IMR-90 (cell line): ENCODE measurements at regions not wholly inside any gene's neighbourhood (a gene's known extent, or its start where the extent isn't known, plus 50 kb on each side); places are given as distances from the start of the nearest gene placed in this dataset.

Source experiments
- ATAC-seq: fragments of 200-7000 bp; cut with Tn5 transposase; 2 replicates; pipeline ENCODE4 v1.9.1; 2020; ENCODE audit warnings: low read depth, mild to moderate bottlenecking, moderate library complexity
- BruUV-seq: library from RNA; stranded (reverse); fragments of 400-500 nt; replicated peaks from 2 replicates; lab custom pipeline; 2021; lab: Mats Ljungman, UMichigan
- CTCF ChIA-PET: fragments of 300-600 bp; formaldehyde crosslinking; extraction: SDS; loops from one replicate; lab custom pipeline; 2021; ENCODE audit warnings: antibody characterized with exemption; lab: Yijun Ruan, JAX
- POLR2A ChIA-PET: fragments of 300-600 bp; sonication (Branson Sonifier 250); formaldehyde crosslinking; loops from one replicate; lab custom pipeline; 2022; ENCODE audit warnings: antibody characterized with exemption; ENCODE audit not compliant: unreplicated experiment; lab: Charles Lee
- DNase-seq: peaks from one replicate; pipeline ENCODE4 v3.0.0; 2013
- H2AFZ ChIP-seq: replicated peaks from 2 replicates; pipeline ENCODE3; 2013; ENCODE audit warnings: low read length, mild to moderate bottlenecking; ENCODE audit not compliant: poor library complexity
- H2AK5ac ChIP-seq: 2 replicates; pipeline ENCODE4 v1.6.1; 2013; ENCODE audit warnings: low read depth, low read length, inconsistent platforms
- H2AK9ac ChIP-seq: replicated peaks from 2 replicates; pipeline ENCODE3; 2013; ENCODE audit warnings: mild to moderate bottlenecking, low read depth, low read length, moderate library complexity; ENCODE audit not compliant: poor library complexity
- H2BK120ac ChIP-seq: 2 replicates; pipeline ENCODE4 v1.6.1; 2013; ENCODE audit warnings: low read depth, low read length, inconsistent platforms
- H2BK15ac ChIP-seq: 3 replicates; pipeline ENCODE4 v1.6.1; 2013; ENCODE audit warnings: low read depth, low read length, inconsistent platforms
- H2BK20ac ChIP-seq: 2 replicates; pipeline ENCODE4 v1.6.1; 2013; ENCODE audit warnings: low read depth, mild to moderate bottlenecking, inconsistent platforms, low read length, moderate library complexity
- H2BK5ac ChIP-seq: 2 replicates; pipeline ENCODE4 v1.6.1; 2013; ENCODE audit warnings: mild to moderate bottlenecking, low read depth, low read length, inconsistent platforms; ENCODE audit not compliant: poor library complexity, severe bottlenecking
- H3K14ac ChIP-seq: replicated peaks from 2 replicates; pipeline ENCODE4 v1.6.1; 2013; ENCODE audit warnings: low read depth, low read length, inconsistent platforms
- H3K18ac ChIP-seq: 2 replicates; pipeline ENCODE4 v1.6.1; 2013; ENCODE audit warnings: low read depth, low read length, control low read depth
- H3K23ac ChIP-seq: 2 replicates; pipeline ENCODE4 v1.6.1; 2013; ENCODE audit warnings: low read depth, low read length, inconsistent platforms
- H3K27ac ChIP-seq: 2 replicates; pipeline ENCODE4 v1.5.1; 2013; ENCODE audit warnings: mild to moderate bottlenecking, control low read depth, low read length; ENCODE audit not compliant: insufficient read depth
- H3K27me3 ChIP-seq: 2 replicates; pipeline ENCODE4 v1.6.1; 2013; ENCODE audit warnings: low read length; ENCODE audit not compliant: control insufficient read depth, insufficient read depth
- H3K36me3 ChIP-seq: 2 replicates; pipeline ENCODE4 v1.6.1; 2013; ENCODE audit warnings: low read length, mixed read lengths; ENCODE audit not compliant: control insufficient read depth, insufficient read depth
- H3K4ac ChIP-seq: 2 replicates; pipeline ENCODE4 v1.6.1; 2013; ENCODE audit warnings: low read depth, low read length, inconsistent platforms
- H3K4me1 ChIP-seq: 2 replicates; pipeline ENCODE4 v1.6.1; 2013; ENCODE audit warnings: low read length, mixed read lengths; ENCODE audit not compliant: control insufficient read depth, insufficient read depth
- H3K4me2 ChIP-seq: 2 replicates; pipeline ENCODE4 v1.6.1; 2013; ENCODE audit warnings: low read depth, mild to moderate bottlenecking, control low read depth, low read length, moderate library complexity
- H3K4me3 ChIP-seq: 2 replicates; pipeline ENCODE4 v1.5.1; 2013; ENCODE audit warnings: low read depth, mild to moderate bottlenecking, control low read depth, low read length, moderate library complexity; ENCODE audit not compliant: insufficient read depth
- H3K56ac ChIP-seq: 2 replicates; pipeline ENCODE4 v1.6.1; 2013; ENCODE audit warnings: low read length, inconsistent platforms; ENCODE audit not compliant: insufficient read depth; ENCODE audit errors: extremely low read depth
- H3K79me1 ChIP-seq, 2 experiments: 2 replicates each; pipeline ENCODE4 v1.6.1; 2013; ENCODE audit warnings: low read length in 2 of 2, inconsistent platforms in 1 of 2, low read depth in 1 of 2
- H3K9ac ChIP-seq: 2 replicates; pipeline ENCODE4 v1.6.1; 2013; ENCODE audit warnings: low read depth, low read length, control low read depth
- H3K9me1 ChIP-seq: 2 replicates; pipeline ENCODE4 v1.6.1; 2013; ENCODE audit warnings: low read length, inconsistent platforms; ENCODE audit not compliant: insufficient read depth
- H3K9me3 ChIP-seq: 2 replicates; pipeline ENCODE4 v1.6.1; 2013; ENCODE audit warnings: low read length; ENCODE audit not compliant: control insufficient read depth, insufficient read depth
- H4K20me1 ChIP-seq: 2 replicates; pipeline ENCODE4 v1.6.1; 2013; ENCODE audit warnings: low read length, inconsistent platforms; ENCODE audit not compliant: insufficient read depth
- H4K5ac ChIP-seq: 2 replicates; pipeline ENCODE4 v1.6.1; 2013; ENCODE audit warnings: mild to moderate bottlenecking, low read depth, low read length, control low read depth
- H4K8ac ChIP-seq, 2 experiments: 2 replicates each; pipeline ENCODE4 v1.6.1; 2013; ENCODE audit warnings: low read depth in 2 of 2, low read length in 2 of 2, control low read depth in 1 of 2, inconsistent platforms in 1 of 2
- H4K91ac ChIP-seq: 2 replicates; pipeline ENCODE4 v1.6.1; 2013; ENCODE audit warnings: low read depth, low read length, inconsistent platforms; ENCODE audit not compliant: insufficient read depth
- BHLHE40 ChIP-seq: fragments of 150-350 bp; IDR thresholded peaks from 2 replicates; pipeline ENCODE4 v1.6.1; 2016; ENCODE audit warnings: mild to moderate bottlenecking, low read depth, low read length
- CEBPB ChIP-seq: IDR thresholded peaks from 2 replicates; pipeline ENCODE4 v1.6.1; 2012; ENCODE audit warnings: low read depth, low read length, improper control_type of control experiment
- CHD1 ChIP-seq: IDR thresholded peaks from 2 replicates; pipeline ENCODE4 v1.6.1; 2012; ENCODE audit warnings: low read depth, low read length, improper control_type of control experiment
- FOS ChIP-seq: fragments of 150-350 bp; IDR thresholded peaks from 2 replicates; pipeline ENCODE4 v1.6.1; 2016; ENCODE audit warnings: low read depth, low read length
- MAFK ChIP-seq: IDR thresholded peaks from 2 replicates; pipeline ENCODE4 v1.6.1; 2012; ENCODE audit warnings: low read depth, low read length, improper control_type of control experiment
- MAZ ChIP-seq: IDR thresholded peaks from 2 replicates; pipeline ENCODE4 v1.6.1; 2012; ENCODE audit warnings: low read depth, mild to moderate bottlenecking, low read length, improper control_type of control experiment, moderate library complexity, borderline replicate concordance
- MXI1 ChIP-seq: IDR thresholded peaks from 2 replicates; pipeline ENCODE4 v1.6.1; 2012; ENCODE audit warnings: low read depth, mild to moderate bottlenecking, low read length, moderate library complexity, borderline replicate concordance
- NFE2L2 ChIP-seq: fragments of 150-350 bp; IDR thresholded peaks from 2 replicates; pipeline ENCODE4 v1.6.1; 2016; ENCODE audit warnings: low read depth, mild to moderate bottlenecking, low read length
- POLR2A ChIP-seq: IDR thresholded peaks from 2 replicates; pipeline ENCODE4 v1.6.1; 2012; ENCODE audit warnings: mild to moderate bottlenecking, low read depth, low read length
- RAD21 ChIP-seq: IDR thresholded peaks from 2 replicates; pipeline ENCODE4 v1.6.1; 2012; ENCODE audit warnings: low read length, improper control_type of control experiment
- RCOR1 ChIP-seq: IDR thresholded peaks from 2 replicates; pipeline ENCODE4 v1.6.1; 2012; ENCODE audit warnings: mild to moderate bottlenecking, low read length, improper control_type of control experiment; ENCODE audit not compliant: insufficient replicate concordance
- RFX5 ChIP-seq: IDR thresholded peaks from 2 replicates; pipeline ENCODE4 v1.8.0; 2012; ENCODE audit warnings: low read depth, mild to moderate bottlenecking, low read length, moderate library complexity
- SMC3 ChIP-seq: fragments of 150-350 bp; IDR thresholded peaks from 2 replicates; pipeline ENCODE4 v1.6.1; 2016; ENCODE audit warnings: low read depth, mild to moderate bottlenecking, antibody characterized with exemption, low read length, moderate library complexity
- WGBS, 2 experiments: methylation state at CpG; one replicate each; pipeline versions ENCODE4 v1.1.5 to v1.1.7; 2013; ENCODE audit warnings: missing lambda C conversion rate in 2 of 2; ENCODE audit not compliant: insufficient read length in 1 of 2; ENCODE audit errors: extremely low coverage in 2 of 2; 5-methylcytosine and 5-hydroxymethylcytosine counted together
- dilution Hi-C: fragments of 300-500 bp; cut with HindIII; formaldehyde crosslinking; loops from one replicate; pipeline ENCODE4 v1.14.3; 2018; ENCODE audit warnings: low sequenced_read_pairs; ENCODE audit not compliant: unreplicated experiment
- in situ Hi-C: fragments of 300-500 bp; cut with MboI; formaldehyde crosslinking; loops from 3 replicates; pipeline ENCODE4 v1.14.3; 2019; ENCODE audit warnings: low sequenced_read_pairs, inconsistent platforms, mixed read lengths
- intact Hi-C: fragments of 100-400 bp; cut with micrococcal nuclease; formaldehyde crosslinking; loops from 2 replicates; pipeline ENCODE4 v1.10.0; 2022
- TF ChIP-seq, protein P1 (sequence below): fragments of 150-350 bp; IDR thresholded peaks from 2 replicates; pipeline ENCODE4 v1.6.1; 2016; ENCODE audit warnings: low read depth, mild to moderate bottlenecking, low read length, moderate library complexity, borderline replicate concordance
- TF ChIP-seq, protein P2 (sequence below): fragments of 150-350 bp; IDR thresholded peaks from 2 replicates; pipeline ENCODE4 v1.6.1; 2017; ENCODE audit warnings: mild to moderate bottlenecking, antibody characterized with exemption, low read length, low read depth
- TF ChIP-seq, protein P3 (sequence below): conservative IDR thresholded peaks from 2 replicates; pipeline ENCODE4 v1.5.1; 2012; ENCODE audit warnings: mild to moderate bottlenecking, low read depth, low read length, improper control_type of control experiment

DNA sequence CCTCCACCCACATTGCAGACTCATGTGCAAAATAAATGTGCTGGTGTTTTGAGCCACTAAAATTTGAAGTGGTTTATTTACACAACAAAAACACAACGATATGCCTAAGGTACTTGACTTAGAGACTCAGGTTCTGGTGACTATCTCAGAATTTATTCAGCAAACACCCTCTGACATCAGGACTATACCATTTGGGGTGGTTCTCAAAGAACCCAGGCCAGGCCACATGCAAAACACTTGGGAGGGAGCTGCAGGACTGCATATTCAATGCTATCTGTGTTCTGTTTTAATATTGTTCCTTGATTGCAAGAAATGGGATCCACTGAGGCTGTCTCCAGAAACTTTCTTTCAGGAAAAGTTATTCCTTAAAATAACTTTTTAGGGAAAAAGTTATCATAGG is 91.6 kb downstream of the LINC00237 start:
- Histone ChIP-seq H3K14ac (no peak overlapping the region), H3K36me3 (no peaks in the 10 kb centered on the region), H3K9me3 (no peaks in the 10 kb centered on the region), H3K23ac (no peak overlapping the region), H3K4me3 (no peak overlapping the region), H2BK15ac (no peak overlapping the region), H4K8ac (no peak overlapping the region), H3K9ac (no peak overlapping the region), H3K79me1 (no peaks in the 10 kb centered on the region), H4K20me1 (no peaks in the 10 kb centered on the region), H2AK5ac (no peak overlapping the region), H2AK9ac (no peak overlapping the region), H3K4ac (no peak overlapping the region), H4K91ac (no peak overlapping the region), H3K4me2 (no peak overlapping the region), H3K27ac (no peak overlapping the region), H2BK120ac (no peak overlapping the region), H3K18ac (no peak overlapping the region), H2AFZ (no peak overlapping the region), H2BK5ac (no peak overlapping the region), H4K5ac (no peak overlapping the region), H3K27me3 (no peaks in the 10 kb centered on the region), H3K9me1 (no peaks in the 10 kb centered on the region), H3K56ac (no peak overlapping the region), H2BK20ac (no peak overlapping the region), H3K4me1 (no peaks in the 10 kb centered on the region)
- in situ Hi-C loops, result no loop called here
- POLR2A ChIA-PET, result no interaction called here
- ATAC-seq, result no peak
- CTCF ChIA-PET, result interaction anchor here (0.7 kb wide), 1 partner anchor 44 kb away, joined by 3 read pairs; no protein-coding TSS in a partner anchor
- WGBS, 2 experiments, result no CpG with 5 or more reads among the region's 1 CpG
- dilution Hi-C loops, result no loop called here
- no peak for DNase-seq
- intact Hi-C loops, result no loop called here
- no peak for TF ChIP-seq CEBPB
- TF ChIP-seq RAD21, result no peak
- no peak for TF ChIP-seq POLR2A
- TF ChIP-seq MAZ, result no peak
- no peak for TF ChIP-seq RFX5
- TF ChIP-seq, protein P1, sequence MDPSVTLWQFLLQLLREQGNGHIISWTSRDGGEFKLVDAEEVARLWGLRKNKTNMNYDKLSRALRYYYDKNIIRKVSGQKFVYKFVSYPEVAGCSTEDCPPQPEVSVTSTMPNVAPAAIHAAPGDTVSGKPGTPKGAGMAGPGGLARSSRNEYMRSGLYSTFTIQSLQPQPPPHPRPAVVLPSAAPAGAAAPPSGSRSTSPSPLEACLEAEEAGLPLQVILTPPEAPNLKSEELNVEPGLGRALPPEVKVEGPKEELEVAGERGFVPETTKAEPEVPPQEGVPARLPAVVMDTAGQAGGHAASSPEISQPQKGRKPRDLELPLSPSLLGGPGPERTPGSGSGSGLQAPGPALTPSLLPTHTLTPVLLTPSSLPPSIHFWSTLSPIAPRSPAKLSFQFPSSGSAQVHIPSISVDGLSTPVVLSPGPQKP, result no peak
- TF ChIP-seq MXI1, result no peak
- TF ChIP-seq MAFK, result no peak
- TF ChIP-seq, protein P2, sequence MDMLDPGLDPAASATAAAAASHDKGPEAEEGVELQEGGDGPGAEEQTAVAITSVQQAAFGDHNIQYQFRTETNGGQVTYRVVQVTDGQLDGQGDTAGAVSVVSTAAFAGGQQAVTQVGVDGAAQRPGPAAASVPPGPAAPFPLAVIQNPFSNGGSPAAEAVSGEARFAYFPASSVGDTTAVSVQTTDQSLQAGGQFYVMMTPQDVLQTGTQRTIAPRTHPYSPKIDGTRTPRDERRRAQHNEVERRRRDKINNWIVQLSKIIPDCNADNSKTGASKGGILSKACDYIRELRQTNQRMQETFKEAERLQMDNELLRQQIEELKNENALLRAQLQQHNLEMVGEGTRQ, result no peak
- no peak for TF ChIP-seq RCOR1
- no peak for TF ChIP-seq CHD1
- no peak for TF ChIP-seq SMC3
- no peak for TF ChIP-seq NFE2L2
- TF ChIP-seq, protein P3, sequence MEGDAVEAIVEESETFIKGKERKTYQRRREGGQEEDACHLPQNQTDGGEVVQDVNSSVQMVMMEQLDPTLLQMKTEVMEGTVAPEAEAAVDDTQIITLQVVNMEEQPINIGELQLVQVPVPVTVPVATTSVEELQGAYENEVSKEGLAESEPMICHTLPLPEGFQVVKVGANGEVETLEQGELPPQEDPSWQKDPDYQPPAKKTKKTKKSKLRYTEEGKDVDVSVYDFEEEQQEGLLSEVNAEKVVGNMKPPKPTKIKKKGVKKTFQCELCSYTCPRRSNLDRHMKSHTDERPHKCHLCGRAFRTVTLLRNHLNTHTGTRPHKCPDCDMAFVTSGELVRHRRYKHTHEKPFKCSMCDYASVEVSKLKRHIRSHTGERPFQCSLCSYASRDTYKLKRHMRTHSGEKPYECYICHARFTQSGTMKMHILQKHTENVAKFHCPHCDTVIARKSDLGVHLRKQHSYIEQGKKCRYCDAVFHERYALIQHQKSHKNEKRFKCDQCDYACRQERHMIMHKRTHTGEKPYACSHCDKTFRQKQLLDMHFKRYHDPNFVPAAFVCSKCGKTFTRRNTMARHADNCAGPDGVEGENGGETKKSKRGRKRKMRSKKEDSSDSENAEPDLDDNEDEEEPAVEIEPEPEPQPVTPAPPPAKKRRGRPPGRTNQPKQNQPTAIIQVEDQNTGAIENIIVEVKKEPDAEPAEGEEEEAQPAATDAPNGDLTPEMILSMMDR, result no peak
- no peak for TF ChIP-seq BHLHE40
- no peak for TF ChIP-seq FOS
- BruUV-seq, result no TSS peak
